Common myeloid progenitor, CD34-positive (primary cell): ENCODE measurements at regions not wholly inside any gene's neighbourhood (a gene's known extent, or its start where the extent isn't known, plus 50 kb on each side); places are given as distances from the start of the nearest gene placed in this dataset.

Experiments
- CTCF ChIA-PET: fragments of 350-600 bp; sonication (Branson Sonifier 250); formaldehyde crosslinking; loops from one replicate; lab custom pipeline; 2021; ENCODE audit warnings: antibody characterized with exemption; lab: Charles Lee
- POLR2A ChIA-PET: fragments of 350-600 bp; sonication (Branson Sonifier 250); formaldehyde crosslinking; loops from one replicate; lab custom pipeline; 2021; ENCODE audit warnings: antibody characterized with exemption; lab: Charles Lee
- DNase-seq, 3 donors: peaks; one replicate each; pipeline versions ENCODE4 v3.0.0 to v3.0.0-alpha.2; 2013
- H3K27ac ChIP-seq, 2 experiments: 1 replicate in 1 of 2; 2 replicates in 1 of 2; pipeline ENCODE4 v1.7.0; 2013; ENCODE audit warnings: inconsistent platforms in 2 of 2, low read length in 2 of 2, mild to moderate bottlenecking in 2 of 2, low read depth in 1 of 2, moderate library complexity in 1 of 2; ENCODE audit not compliant: severe bottlenecking in 2 of 2, insufficient read depth in 1 of 2, poor library complexity in 1 of 2
- H3K27me3 ChIP-seq, 5 experiments: replicated peaks in 2 of 5; 1 replicate in 3 of 5; 2 replicates in 2 of 5; pipeline versions ENCODE4 v1.6.1 to v1.7.0; 2013; ENCODE audit warnings: low read length in 4 of 5, mild to moderate bottlenecking in 2 of 5, moderate library complexity in 2 of 5, inconsistent platforms in 1 of 5; ENCODE audit not compliant: insufficient read depth in 5 of 5, control insufficient read depth in 4 of 5
- H3K36me3 ChIP-seq, 4 experiments: 1 replicate in 2 of 4; 2 replicates in 2 of 4; pipeline versions ENCODE4 v1.6.1 to v1.7.0; 2013; ENCODE audit warnings: low read length in 3 of 4, control low read depth in 1 of 4, mild to moderate bottlenecking in 1 of 4; ENCODE audit not compliant: control insufficient read depth in 4 of 4, insufficient read depth in 4 of 4
- H3K4me1 ChIP-seq, 4 experiments: 1 replicate in 3 of 4; 2 replicates in 1 of 4; pipeline versions ENCODE4 v1.6.1 to v1.7.1; 2013; ENCODE audit warnings: low read length in 3 of 4, mild to moderate bottlenecking in 3 of 4, control low read depth in 1 of 4, inconsistent platforms in 1 of 4, moderate library complexity in 1 of 4; ENCODE audit not compliant: control insufficient read depth in 4 of 4, insufficient read depth in 4 of 4; ENCODE audit errors: control extremely low read depth in 1 of 4
- H3K4me3 ChIP-seq, 7 experiments: 1 replicate in 4 of 7; 2 replicates in 3 of 7; pipeline versions ENCODE4 v1.5.1 to v1.7.0; 2013; ENCODE audit warnings: mild to moderate bottlenecking in 7 of 7, low read length in 6 of 7, moderate library complexity in 6 of 7, inconsistent platforms in 2 of 7, low read depth in 2 of 7, control low read depth in 1 of 7; ENCODE audit not compliant: insufficient read depth in 4 of 7, control insufficient read depth in 1 of 7; ENCODE audit errors: extremely low read depth in 1 of 7
- H3K9me3 ChIP-seq, 5 experiments: 1 replicate in 4 of 5; 2 replicates in 1 of 5; pipeline versions ENCODE4 v1.6.1 to v1.7.1; 2013; ENCODE audit warnings: low read length in 4 of 5, mild to moderate bottlenecking in 2 of 5, inconsistent platforms in 1 of 5, low read depth in 1 of 5, moderate library complexity in 1 of 5; ENCODE audit not compliant: control insufficient read depth in 4 of 5, insufficient read depth in 2 of 5; ENCODE audit errors: control extremely low read depth in 1 of 5
- WGBS: methylation state at CpG from one replicate; pipeline ENCODE4 v1.1.5; 2013; ENCODE audit not compliant: insufficient coverage; 5-methylcytosine and 5-hydroxymethylcytosine counted together

GRCh38 chr9:87128844-87129493 lies 181.7 kb upstream of the GAS1 start:
- H3K27ac ChIP-seq: no peak overlapping the region
- no peak overlapping the region for H3K4me3 ChIP-seq
- no peak for DNase-seq
- peaks cover 0 to 3% (median 0%) of the 10 kb centered on the region in 5 experiments for H3K27me3 ChIP-seq
- WGBS: 87% methylated on average over 4 of the region's 5 CpGs
- H3K36me3 ChIP-seq: no peaks in the 10 kb centered on the region
- ChIA-PET POLR2A (no interaction called here), CTCF (no interaction called here)
- no peaks in the 10 kb centered on the region for H3K4me1 ChIP-seq
- H3K9me3 ChIP-seq: peaks cover 0 to 6% (median 0%) of the 10 kb centered on the region in 5 experiments

- ChIA-PET POLR2A (no interaction called here), CTCF (no interaction called here)
- 100% methylated on average over 1 of the region's 2 CpGs for WGBS
- Histone ChIP-seq H3K27ac (no peak overlapping the region), H3K27me3 (peaks cover 0 to 17% (median 9%) of the 10 kb centered on the region in 5 experiments), H3K4me3 (no peak overlapping the region), H3K36me3 (no peaks in the 10 kb centered on the region), H3K9me3 (peaks cover 0 to 6% (median 0%) of the 10 kb centered on the region in 5 experiments), H3K4me1 (no peaks in the 10 kb centered on the region)
- DNase-seq: no peak
Observed at GRCh38 chr9:87135074-87135473, 187.8 kb upstream of the GAS1 start.

GRCh38 chr9:87137718-87138117 lies 190.4 kb upstream of the GAS1 start:
- POLR2A ChIA-PET: no interaction called here
- H3K4me3 ChIP-seq: no peak overlapping the region
- no peak overlapping the region for H3K27ac ChIP-seq
- 72% methylated on average over 4 of the region's 4 CpGs for WGBS
- CTCF ChIA-PET: no interaction called here
- DNase-seq: no peak
- no peaks in the 10 kb centered on the region for H3K36me3 ChIP-seq
- H3K27me3 ChIP-seq: peaks cover 0 to 29% (median 12%) of the 10 kb centered on the region in 5 experiments
- peaks cover 0 to 1% (median 0%) of the 10 kb centered on the region in 5 experiments for H3K9me3 ChIP-seq
- no peaks in the 10 kb centered on the region for H3K4me1 ChIP-seq

GRCh38 chr9:87138128-87139040 lies 191.1 kb upstream of the GAS1 start:
- no CpG with 5 or more reads among the region's 1 CpG for WGBS
- H3K27ac ChIP-seq: no peak overlapping the region
- ChIA-PET POLR2A (interaction anchor here (0.5 kb wide), 1 partner anchor 583 kb away, joined by 3 read pairs; no protein-coding TSS in a partner anchor), CTCF (no interaction called here)
- peaks cover 0 to 1% (median 0%) of the 10 kb centered on the region in 5 experiments for H3K9me3 ChIP-seq
- H3K4me3 ChIP-seq: no peak overlapping the region
- no peak for DNase-seq
- H3K4me1 ChIP-seq: no peaks in the 10 kb centered on the region
- peaks cover 0 to 29% (median 12%) of the 10 kb centered on the region in 5 experiments for H3K27me3 ChIP-seq
- no peaks in the 10 kb centered on the region for H3K36me3 ChIP-seq

- ChIA-PET POLR2A (no interaction called here), CTCF (no interaction called here)
- peaks cover 0 to 29% (median 12%) of the 10 kb centered on the region in 5 experiments for H3K27me3 ChIP-seq
- H3K27ac ChIP-seq: no peak overlapping the region
- no peaks in the 10 kb centered on the region for H3K4me1 ChIP-seq
- WGBS: 86% methylated on average over 1 of the region's 4 CpGs
- H3K9me3 ChIP-seq: peaks cover 0 to 1% (median 0%) of the 10 kb centered on the region in 5 experiments
- H3K36me3 ChIP-seq: no peaks in the 10 kb centered on the region
- DNase-seq: no peak
- H3K4me3 ChIP-seq: no peak overlapping the region
Observed at GRCh38 chr9:87139099-87139730, 191.9 kb upstream of the GAS1 start.

GRCh38 chr9:87140142-87140541 lies 192.8 kb upstream of the GAS1 start:
- Histone ChIP-seq H3K36me3 (no peaks in the 10 kb centered on the region), H3K27me3 (peaks cover 0 to 31% (median 12%) of the 10 kb centered on the region in 5 experiments), H3K4me1 (no peaks in the 10 kb centered on the region), H3K4me3 (no peak overlapping the region), H3K27ac (no peak overlapping the region), H3K9me3 (no peaks in the 10 kb centered on the region)
- DNase-seq: no peak
- WGBS: 94% methylated on average over 2 of the region's 4 CpGs
- ChIA-PET CTCF (no interaction called here), POLR2A (no interaction called here)
